ENCODE measurements at regions not wholly inside any gene's neighbourhood (a gene's known extent, or its start where the extent isn't known, plus 50 kb on each side); places are given as distances from the start of the nearest gene placed in this dataset.

GRCh38 chr6:167465482-167465881 lies 140.6 kb downstream of the TTLL2 start:
- in situ Hi-C loops (cut with MboI) = no loop called here
- Histone ChIP-seq H3K79me2 (ENCODE audit: control insufficient read depth, insufficient read depth, low read length) (no peaks in the 10 kb centered on the region), H3K4me3 (no peak overlapping the region), H3K27me3 (ENCODE audit: control insufficient read depth in 2 of 2, insufficient read depth in 2 of 2, low read length in 2 of 2) (peaks cover 20 to 29% of the 10 kb centered on the region in 2 experiments), H3K27ac (ENCODE audit: extremely low read depth, low read depth, low read length) (no peak overlapping the region), H3K36me3 (ENCODE audit: control insufficient read depth, insufficient read depth, low read length) (no peaks in the 10 kb centered on the region), H4K20me1 (replicated peaks; ENCODE audit: control insufficient read depth, insufficient read depth, low read length) (no peaks in the 10 kb centered on the region), H3K4me2 (ENCODE audit: insufficient read depth, low read length) (no peak overlapping the region), H3K4me1 (replicated peaks in 1 of 2; ENCODE audit: control insufficient read depth in 2 of 2, insufficient read depth in 2 of 2, low read length in 2 of 2) (peaks cover 0 to 5% of the 10 kb centered on the region in 2 experiments; a peak in 2 of 5 replicates), H3K9ac (ENCODE audit: insufficient read depth in 1 of 2, low read depth in 2 of 2, low read length in 2 of 2) (no peak overlapping the region), H2AFZ (ENCODE audit: low read depth, low read length) (no peak overlapping the region), H3K9me1 (ENCODE audit: control insufficient read depth, insufficient read depth, low read length) (no peaks in the 10 kb centered on the region), H3K9me3 (replicated peaks; ENCODE audit: control insufficient read depth, insufficient read depth, low read depth, low read length) (no peaks in the 10 kb centered on the region; the same call in 1 of the 2 replicates)
- under 1% methylated on average over 5 of the region's 5 CpGs for WGBS (ENCODE audit: insufficient coverage, low coverage, missing lambda C conversion rate)
- POLR2A ChIA-PET = interaction anchor here (0.6 to 2.3 kb wide), 2 partner anchors 14 to 15 kb away, joined by 3 to 5 read pairs; no protein-coding TSS in a partner anchor
- no peak for DNase-seq (ENCODE audit: extremely low read depth in 1 of 4, low spot score in 3 of 4)
- BruUV-seq (replicated peaks) = no TSS peak
- CTCF ChIA-PET (ENCODE audit: low intra/inter-chr PET ratio) = no interaction called here
- ATAC-seq = no peak
- FAIRE-seq = no peak
- no peak for TF ChIP-seq HLTF (IDR thresholded peaks at IDR 0.05)
- no peak for TF ChIP-seq RB1 (IDR thresholded peaks at IDR 0.05; ENCODE audit: low read depth)
- TF ChIP-seq NFRKB (IDR thresholded peaks at IDR 0.05; ENCODE audit: low read depth) = no peak
- TF ChIP-seq ZNF232 (CRISPR knock-in tag; IDR thresholded peaks at IDR 0.05) = no peak
- TF ChIP-seq ZNF766 (CRISPR knock-in tag; conservative IDR thresholded peaks at IDR 0.05) = no peak
- no peak for TF ChIP-seq ZFP36 (IDR thresholded peaks at IDR 0.05; ENCODE audit: low read depth, low read length, partially characterized antibody)
- no peak for TF ChIP-seq ZBTB40 (IDR thresholded peaks at IDR 0.05)
- no peak for TF ChIP-seq ZBTB40 (CRISPR knock-in tag; IDR thresholded peaks at IDR 0.05)
- no peak for TF ChIP-seq ZNF778 (CRISPR knock-in tag; IDR thresholded peaks at IDR 0.05)
- no peak for TF ChIP-seq MEF2A (IDR thresholded peaks at IDR 0.05; ENCODE audit: control insufficient read depth, low read depth, low read length)
- no peak for TF ChIP-seq ZEB2 (IDR thresholded peaks at IDR 0.05)
- no peak for TF ChIP-seq RBM15 (IDR thresholded peaks at IDR 0.05; ENCODE audit: insufficient read depth, low read length)
- no peak for TF ChIP-seq RBM39 (optimal IDR thresholded peaks at IDR 0.05; ENCODE audit: low read depth, low read length)
- no peak for TF ChIP-seq RUNX1 (IDR thresholded peaks at IDR 0.05; ENCODE audit: low read depth)
- no peak for TF ChIP-seq FOXA3 (CRISPR knock-in tag; conservative IDR thresholded peaks at IDR 0.05 in 1 of 2, IDR thresholded peaks at IDR 0.05 in 1 of 2)
- intact Hi-C loops (cut with micrococcal nuclease) = no loop called here
